ENCODE measurements at regions not wholly inside any gene's neighbourhood (a gene's known extent, or its start where the extent isn't known, plus 50 kb on each side); places are given as distances from the start of the nearest gene placed in this dataset.

DNA sequence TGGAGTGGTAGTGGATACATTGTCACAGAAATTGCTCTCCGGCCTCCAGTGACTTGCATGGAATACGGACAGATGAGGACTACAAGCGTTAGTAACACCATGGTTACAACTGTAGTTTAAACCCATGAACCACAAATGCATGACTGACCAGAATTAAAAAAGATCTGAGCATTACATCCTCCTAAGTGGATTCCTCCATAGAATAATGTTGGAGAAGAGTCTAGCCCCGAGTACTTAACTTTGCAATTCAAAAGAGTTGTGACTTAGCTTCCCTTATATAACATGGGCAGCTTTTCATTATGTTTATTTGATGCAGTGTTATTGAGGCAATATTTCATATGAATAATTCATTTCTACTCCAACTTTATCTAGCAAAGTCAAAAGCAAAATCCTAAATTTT, 457.2 kb upstream of the TMPO start:
- DNase-seq (ENCODE audit: low spot score) = no peak
- in situ Hi-C loops (cut with MboI; ENCODE audit: low pct_unique_long_range_greater_than_20kb, low sequenced_read_pairs, unreplicated experiment) = no loop called here
- TF ChIP-seq, protein P1, sequence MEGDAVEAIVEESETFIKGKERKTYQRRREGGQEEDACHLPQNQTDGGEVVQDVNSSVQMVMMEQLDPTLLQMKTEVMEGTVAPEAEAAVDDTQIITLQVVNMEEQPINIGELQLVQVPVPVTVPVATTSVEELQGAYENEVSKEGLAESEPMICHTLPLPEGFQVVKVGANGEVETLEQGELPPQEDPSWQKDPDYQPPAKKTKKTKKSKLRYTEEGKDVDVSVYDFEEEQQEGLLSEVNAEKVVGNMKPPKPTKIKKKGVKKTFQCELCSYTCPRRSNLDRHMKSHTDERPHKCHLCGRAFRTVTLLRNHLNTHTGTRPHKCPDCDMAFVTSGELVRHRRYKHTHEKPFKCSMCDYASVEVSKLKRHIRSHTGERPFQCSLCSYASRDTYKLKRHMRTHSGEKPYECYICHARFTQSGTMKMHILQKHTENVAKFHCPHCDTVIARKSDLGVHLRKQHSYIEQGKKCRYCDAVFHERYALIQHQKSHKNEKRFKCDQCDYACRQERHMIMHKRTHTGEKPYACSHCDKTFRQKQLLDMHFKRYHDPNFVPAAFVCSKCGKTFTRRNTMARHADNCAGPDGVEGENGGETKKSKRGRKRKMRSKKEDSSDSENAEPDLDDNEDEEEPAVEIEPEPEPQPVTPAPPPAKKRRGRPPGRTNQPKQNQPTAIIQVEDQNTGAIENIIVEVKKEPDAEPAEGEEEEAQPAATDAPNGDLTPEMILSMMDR (IDR thresholded peaks at IDR 0.05; ENCODE audit: extremely low read depth, insufficient read depth, missing control alignments) = no peak

DNA sequence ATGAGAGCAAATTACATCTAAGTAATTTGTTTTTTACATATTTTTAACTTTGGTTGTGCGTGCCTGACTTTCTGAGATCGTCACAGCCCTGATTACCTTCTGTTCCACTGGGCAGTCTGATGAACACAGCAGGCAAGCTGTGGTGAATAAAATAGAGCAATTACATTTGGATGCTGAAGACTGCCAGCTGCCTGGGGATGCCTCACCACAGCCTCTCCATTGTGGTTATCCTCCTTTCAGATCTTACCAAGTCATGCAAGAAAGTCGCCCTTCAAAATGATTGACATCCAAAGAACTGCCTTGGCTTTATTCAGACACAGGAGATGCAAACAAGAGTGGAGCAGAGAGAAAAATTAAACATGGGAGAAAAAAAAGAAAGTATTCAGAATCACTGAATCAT, 456.6 kb upstream of the TMPO start:
- DNase-seq (ENCODE audit: low spot score) = no peak
- in situ Hi-C loops (cut with MboI; ENCODE audit: low pct_unique_long_range_greater_than_20kb, low sequenced_read_pairs, unreplicated experiment) = no loop called here

DNA sequence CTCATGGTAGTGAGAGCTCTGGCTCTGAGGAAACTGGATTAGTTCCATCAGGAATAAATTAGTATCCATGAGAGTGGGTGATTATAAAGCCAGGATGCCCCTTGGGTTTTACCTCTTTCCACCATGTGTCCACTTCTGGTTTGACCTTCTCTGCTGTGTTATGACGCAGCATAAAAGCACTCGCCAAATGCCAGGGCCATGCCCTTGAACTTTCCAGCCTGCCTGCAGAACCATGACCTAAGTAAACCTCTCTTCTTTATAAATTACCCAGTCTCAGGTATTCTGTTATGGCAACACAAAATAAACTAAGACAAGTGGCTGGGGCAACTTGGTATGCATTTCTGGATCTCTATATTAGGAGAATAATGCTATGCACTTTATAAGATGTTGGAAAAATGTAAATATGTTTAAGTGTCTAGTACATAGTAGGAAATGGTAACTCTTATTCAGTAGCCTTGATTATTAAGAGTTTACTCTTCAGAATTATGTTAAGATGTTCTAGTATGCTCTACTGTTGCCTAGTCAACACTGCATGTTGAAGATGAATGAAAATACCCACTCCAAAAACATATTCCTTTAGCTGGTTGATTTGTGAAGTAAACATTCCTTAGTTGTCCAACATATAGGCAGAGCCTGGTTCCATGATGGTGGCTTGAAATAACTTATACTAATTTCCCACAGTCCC, 455.6 kb upstream of the TMPO start:
- TF ChIP-seq, protein P1 (IDR thresholded peaks at IDR 0.05; ENCODE audit: extremely low read depth, insufficient read depth, missing control alignments) = no peak
- in situ Hi-C loops (cut with MboI; ENCODE audit: low pct_unique_long_range_greater_than_20kb, low sequenced_read_pairs, unreplicated experiment) = no loop called here
- DNase-seq (ENCODE audit: low spot score) = no peak

More for the DNA sequence above, 456.6 kb upstream of the TMPO start:
- TF ChIP-seq, protein P1 (IDR thresholded peaks at IDR 0.05; ENCODE audit: extremely low read depth, insufficient read depth, missing control alignments) = no peak

DNA sequence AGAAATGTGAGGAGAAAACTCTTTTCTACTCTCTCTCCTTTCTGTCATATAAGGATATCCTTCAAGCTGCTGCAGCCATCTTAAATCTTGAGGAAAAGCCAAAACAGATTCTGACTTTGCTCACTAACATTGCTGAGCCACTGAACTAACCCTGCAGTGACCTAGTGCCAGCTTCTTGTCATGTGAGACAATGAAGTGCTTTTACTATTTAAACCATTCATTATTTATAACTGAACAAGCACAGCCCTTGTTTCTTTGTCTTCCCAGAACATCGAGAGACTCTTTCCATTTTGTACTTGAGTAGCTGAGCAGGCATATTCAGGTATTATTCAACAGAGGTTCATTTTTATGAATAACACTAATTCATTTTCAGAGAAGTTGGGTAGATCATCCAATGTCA, 455.0 kb upstream of the TMPO start:
- TF ChIP-seq, protein P1 (IDR thresholded peaks at IDR 0.05; ENCODE audit: extremely low read depth, insufficient read depth, missing control alignments) = no peak
- no peak for DNase-seq (ENCODE audit: low spot score)
- in situ Hi-C loops (cut with MboI; ENCODE audit: low pct_unique_long_range_greater_than_20kb, low sequenced_read_pairs, unreplicated experiment) = no loop called here

DNA sequence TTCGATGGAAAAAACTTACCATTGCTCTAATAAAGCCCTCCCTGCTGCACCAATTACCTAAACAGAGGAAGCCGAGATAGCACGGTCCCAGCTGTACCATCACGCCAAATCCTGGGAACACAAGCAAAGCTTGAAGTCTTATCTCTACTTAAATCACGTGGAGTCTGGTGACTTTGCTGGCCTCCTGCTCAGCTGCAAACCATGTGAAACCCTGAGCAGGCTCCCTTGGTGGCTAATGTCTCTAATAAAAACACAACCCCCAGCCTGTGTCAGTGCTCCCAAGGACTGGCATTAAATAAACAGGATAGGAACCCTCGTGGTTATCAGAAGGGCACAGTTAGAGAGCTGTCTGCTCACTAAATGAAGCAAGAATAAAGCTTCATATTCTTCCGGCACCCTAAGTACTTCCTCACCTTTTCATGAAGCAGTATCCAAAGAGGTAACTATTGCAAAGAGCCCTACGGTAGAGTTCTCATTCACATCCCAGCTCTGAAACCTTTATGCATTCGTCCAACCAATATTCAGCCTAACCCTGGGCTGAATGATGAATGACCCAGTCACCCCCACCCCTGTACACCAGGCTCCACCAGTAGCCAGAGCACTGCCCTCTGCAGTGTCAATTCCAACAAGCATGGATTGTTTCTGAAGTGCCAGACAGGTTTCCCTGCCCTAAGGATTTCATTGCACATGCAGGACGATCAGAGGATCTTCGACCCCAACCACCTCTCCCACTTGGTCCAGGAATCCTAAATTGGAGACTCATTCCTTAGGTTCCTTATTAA, 452.7 kb upstream of the TMPO start:
- TF ChIP-seq, protein P1 (IDR thresholded peaks at IDR 0.05; ENCODE audit: extremely low read depth, insufficient read depth, missing control alignments) = no peak
- in situ Hi-C loops (cut with MboI; ENCODE audit: low pct_unique_long_range_greater_than_20kb, low sequenced_read_pairs, unreplicated experiment) = no loop called here
- no peak for DNase-seq (ENCODE audit: low spot score)

DNA sequence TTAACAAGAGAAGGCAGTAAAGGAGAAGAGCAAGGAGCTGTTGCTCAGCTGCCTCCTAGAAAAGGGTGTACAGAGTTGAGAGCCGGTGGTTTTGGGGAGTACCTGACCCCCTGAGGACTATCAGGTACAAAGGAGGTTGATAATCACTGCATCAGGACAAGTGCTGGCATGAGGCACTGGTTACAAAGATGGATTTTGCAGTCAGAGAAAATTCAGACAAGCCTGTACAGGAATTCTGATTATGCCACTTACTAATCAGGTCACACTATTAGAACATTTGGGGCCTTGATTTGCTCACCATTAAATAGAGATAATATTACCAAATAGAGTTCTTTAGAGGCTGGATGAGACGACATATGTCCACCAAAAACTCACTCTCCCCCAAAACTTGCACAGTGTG, 450.9 kb upstream of the TMPO start:
- TF ChIP-seq, protein P1 (IDR thresholded peaks at IDR 0.05; ENCODE audit: extremely low read depth, insufficient read depth, missing control alignments) = no peak
- in situ Hi-C loops (cut with MboI; ENCODE audit: low pct_unique_long_range_greater_than_20kb, low sequenced_read_pairs, unreplicated experiment) = no loop called here
- DNase-seq (ENCODE audit: low spot score) = no peak

Measured in GM13977 (cell line).